GM13977 (cell line): ENCODE measurements at regions not wholly inside any gene's neighbourhood (a gene's known extent, or its start where the extent isn't known, plus 50 kb on each side); places are given as distances from the start of the nearest gene placed in this dataset.

Experiments
- DNase-seq: peaks from one replicate; pipeline ENCODE4 v3.0.0; 2012; ENCODE audit warnings: low spot score
- CTCF ChIP-seq: IDR thresholded peaks from 2 replicates; pipeline ENCODE4 v1.5.1; 2012; ENCODE audit warnings: mild to moderate bottlenecking, control low read depth; ENCODE audit not compliant: insufficient read depth; ENCODE audit errors: extremely low read depth, missing control alignments
- in situ Hi-C: fragments of 300-500 bp; cut with MboI; formaldehyde crosslinking; loops from one replicate; pipeline ENCODE4 v1.12.0; 2022; ENCODE audit warnings: low sequenced_read_pairs, low pct_unique_long_range_greater_than_20kb, mixed read lengths, inconsistent platforms; ENCODE audit not compliant: unreplicated experiment

- no peak for DNase-seq
- no peak for TF ChIP-seq CTCF
- in situ Hi-C loops, result no loop called here
These were observed 477.3 kb downstream of the ISL1 start for GRCh38 chr5:51860532-51861018.

GRCh38 chr5:51872144-51872543, 488.9 kb downstream of the ISL1 start:
- in situ Hi-C loops, result no loop called here
- DNase-seq, result no peak
- TF ChIP-seq CTCF, result no peak

GRCh38 chr5:51881901-51882300, 498.7 kb downstream of the ISL1 start:
- TF ChIP-seq CTCF, result no peak
- in situ Hi-C loops, result no loop called here
- no peak for DNase-seq

GRCh38 chr5:51882647-51883046, 499.4 kb downstream of the ISL1 start:
- TF ChIP-seq CTCF, result no peak
- DNase-seq, result no peak
- in situ Hi-C loops, result no loop called here

- no peak for TF ChIP-seq CTCF
- no peak for DNase-seq
These were observed 506.5 kb downstream of the ISL1 start for GRCh38 chr5:51889703-51890102.

GRCh38 chr5:51890435-51891116, 507.3 kb downstream of the ISL1 start:
- DNase-seq, result no peak
- no peak for TF ChIP-seq CTCF
- in situ Hi-C loops, result no loop called here

More at GRCh38 chr5:51889703-51890102, 506.5 kb downstream of the ISL1 start:
- in situ Hi-C loops, result no loop called here
